Lower leg skin (tissue), 4 donors: ENCODE measurements at regions not wholly inside any gene's neighbourhood (a gene's known extent, or its start where the extent isn't known, plus 50 kb on each side); places are given as distances from the start of the nearest gene placed in this dataset.
A peak's percentile ranks its signal among the peaks of the same experiment; 100 is the strongest.

ENCODE experiments used
- DNase-seq, 2 donors: peaks; one replicate each; pipeline ENCODE4 v3.0.0-alpha.2; 2019; ENCODE audit warnings: low spot score in 2 of 2
- H3K4me3 ChIP-seq: fragments of 200-600 bp; sonication (generic); 2 replicates; pipeline ENCODE4 v1.5.1; 2017; ENCODE audit warnings: mild to moderate bottlenecking, low read depth; ENCODE audit not compliant: poor library complexity, severe bottlenecking
- CTCF ChIP-seq, 3 donors: fragments of 450-650 bp; IDR thresholded peaks; one replicate each; pipeline ENCODE4 v1.5.1; 2016; ENCODE audit warnings: antibody characterized with exemption in 3 of 3, mild to moderate bottlenecking in 3 of 3, moderate library complexity in 2 of 3
- POLR2A ChIP-seq, 2 donors: fragments of 450-650 bp; IDR thresholded peaks; one replicate each; pipeline ENCODE4 v1.6.1; 2016 to 2017; ENCODE audit warnings: antibody characterized with exemption in 2 of 2, mild to moderate bottlenecking in 1 of 2, moderate library complexity in 1 of 2
- WGBS, 2 donors: methylation state at CpG; one replicate each; pipeline ENCODE4 v1.1.5; 2018; 5-methylcytosine and 5-hydroxymethylcytosine counted together
- intact Hi-C: fragments of 100-400 bp; cut with DNase I; formaldehyde crosslinking; loops from one replicate; pipeline ENCODE4 v1.15.0; 2023; ENCODE audit warnings: low total_unique reads

GRCh38 chr18:25842665-25843064 is 247.7 kb downstream of the SS18 start:
- no peak for DNase-seq
- no peak for TF ChIP-seq POLR2A (IDR thresholded peaks at IDR 0.05)
- no peak for TF ChIP-seq CTCF (IDR thresholded peaks at IDR 0.05)
- WGBS, 2 donors, result 0 to 83% methylated on average over 1 of the region's 1 CpG
- intact Hi-C loops, result no loop called here
- no peak overlapping the region for H3K4me3 ChIP-seq

GRCh38 chr18:25834061-25834460 is 256.4 kb downstream of the SS18 start:
- WGBS, 2 donors, result 80 to 82% methylated on average over 8 of the region's 8 CpGs
- no peak for DNase-seq
- no peak for TF ChIP-seq POLR2A (IDR thresholded peaks at IDR 0.05)
- no peak for TF ChIP-seq CTCF (IDR thresholded peaks at IDR 0.05)
- no peak overlapping the region for H3K4me3 ChIP-seq
- intact Hi-C loops, result no loop called here

GRCh38 chr18:25832001-25832604 is 258.3 kb downstream of the SS18 start:
- WGBS, 2 donors, result 42 to 46% methylated on average over 3 of the region's 3 CpGs
- TF ChIP-seq POLR2A (IDR thresholded peaks at IDR 0.05) (no peak), CTCF (IDR thresholded peaks at IDR 0.05) (no peak)
- no peak overlapping the region for H3K4me3 ChIP-seq
- intact Hi-C loops, result no loop called here
- peak; percentile 29 to 90 for DNase-seq

- H3K4me3 ChIP-seq, result no peak overlapping the region
- intact Hi-C loops, result no loop called here
- 37 to 56% methylated on average over 5 of the region's 5 CpGs for WGBS, 2 donors
These were observed 259.1 kb downstream of the SS18 start for GRCh38 chr18:25831301-25831701.

GRCh38 chr18:25830787-25831186 is 259.6 kb downstream of the SS18 start:
- 58 to 73% methylated on average over 2 of the region's 2 CpGs for WGBS, 2 donors
- peak in 1 of 2 donors; percentile 32 for DNase-seq
- H3K4me3 ChIP-seq, result no peak overlapping the region
- no peak for TF ChIP-seq CTCF (IDR thresholded peaks at IDR 0.05)
- TF ChIP-seq POLR2A (IDR thresholded peaks at IDR 0.05), result no peak
- intact Hi-C loops, result no loop called here

More at GRCh38 chr18:25831301-25831701, 259.1 kb downstream of the SS18 start:
- DNase-seq, result no peak
- TF ChIP-seq CTCF (IDR thresholded peaks at IDR 0.05) (no peak), POLR2A (IDR thresholded peaks at IDR 0.05) (no peak)

- WGBS, 2 donors, result 17 to 19% methylated on average over 13 of the region's 13 CpGs
- no peak for DNase-seq
- TF ChIP-seq POLR2A (IDR thresholded peaks at IDR 0.05) (no peak), CTCF (IDR thresholded peaks at IDR 0.05) (no peak)
- no peak overlapping the region for H3K4me3 ChIP-seq
- intact Hi-C loops, result no loop called here
These were observed 262.4 kb downstream of the SS18 start for GRCh38 chr18:25827961-25828561.
